ENCODE measurements at regions not wholly inside any gene's neighbourhood (a gene's known extent, or its start where the extent isn't known, plus 50 kb on each side); places are given as distances from the start of the nearest gene placed in this dataset.

DNA sequence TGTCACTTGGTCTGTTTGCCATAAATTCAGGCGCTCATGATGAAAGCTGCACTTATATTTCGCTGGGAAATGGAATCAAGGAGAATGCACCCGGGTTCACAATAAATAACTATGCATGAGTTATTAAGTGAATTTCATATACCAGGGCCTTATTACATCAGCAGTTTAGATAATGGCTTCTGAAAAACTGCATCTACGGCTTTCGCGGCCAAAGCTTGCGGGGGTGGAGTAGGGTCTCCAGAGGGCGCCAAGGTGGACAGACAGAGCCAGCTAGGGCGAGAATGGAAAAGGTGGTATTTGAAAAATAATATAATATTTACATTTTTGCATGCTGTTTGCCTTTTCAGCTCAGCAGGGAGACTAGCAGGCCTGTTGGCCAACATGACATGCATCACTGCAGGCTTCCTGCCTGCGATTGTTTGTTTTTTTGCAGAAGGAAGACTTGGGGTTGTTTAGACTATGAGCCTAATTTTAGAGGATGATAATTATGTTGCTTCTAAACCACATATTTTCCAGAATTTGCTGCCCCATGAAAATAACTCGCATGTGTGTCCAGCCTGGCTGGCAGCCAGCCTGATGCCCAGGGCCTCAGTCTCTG lies 173.8 kb upstream of the IRX3 start:
- Histone ChIP-seq H3K27ac (no peak overlapping the region), H3K9ac (no peak overlapping the region), H3K27me3 (ENCODE audit: control insufficient read depth, insufficient read depth, low read length) (no peaks in the 10 kb centered on the region), H3K9me3 (ENCODE audit: control insufficient read depth, low read length) (no peaks in the 10 kb centered on the region), H3K4me3 (ENCODE audit: low read depth, low read length) (no peak overlapping the region), H2AFZ (no peak overlapping the region), H3K36me3 (ENCODE audit: control insufficient read depth, insufficient read depth, low read length) (no peaks in the 10 kb centered on the region), H3K79me2 (no peaks in the 10 kb centered on the region), H3K4me1 (no peaks in the 10 kb centered on the region), H3K4me2 (ENCODE audit: low read length) (no peak overlapping the region)
- TF ChIP-seq, protein P1, sequence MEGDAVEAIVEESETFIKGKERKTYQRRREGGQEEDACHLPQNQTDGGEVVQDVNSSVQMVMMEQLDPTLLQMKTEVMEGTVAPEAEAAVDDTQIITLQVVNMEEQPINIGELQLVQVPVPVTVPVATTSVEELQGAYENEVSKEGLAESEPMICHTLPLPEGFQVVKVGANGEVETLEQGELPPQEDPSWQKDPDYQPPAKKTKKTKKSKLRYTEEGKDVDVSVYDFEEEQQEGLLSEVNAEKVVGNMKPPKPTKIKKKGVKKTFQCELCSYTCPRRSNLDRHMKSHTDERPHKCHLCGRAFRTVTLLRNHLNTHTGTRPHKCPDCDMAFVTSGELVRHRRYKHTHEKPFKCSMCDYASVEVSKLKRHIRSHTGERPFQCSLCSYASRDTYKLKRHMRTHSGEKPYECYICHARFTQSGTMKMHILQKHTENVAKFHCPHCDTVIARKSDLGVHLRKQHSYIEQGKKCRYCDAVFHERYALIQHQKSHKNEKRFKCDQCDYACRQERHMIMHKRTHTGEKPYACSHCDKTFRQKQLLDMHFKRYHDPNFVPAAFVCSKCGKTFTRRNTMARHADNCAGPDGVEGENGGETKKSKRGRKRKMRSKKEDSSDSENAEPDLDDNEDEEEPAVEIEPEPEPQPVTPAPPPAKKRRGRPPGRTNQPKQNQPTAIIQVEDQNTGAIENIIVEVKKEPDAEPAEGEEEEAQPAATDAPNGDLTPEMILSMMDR (IDR thresholded peaks at IDR 0.05) = no peak

DNA sequence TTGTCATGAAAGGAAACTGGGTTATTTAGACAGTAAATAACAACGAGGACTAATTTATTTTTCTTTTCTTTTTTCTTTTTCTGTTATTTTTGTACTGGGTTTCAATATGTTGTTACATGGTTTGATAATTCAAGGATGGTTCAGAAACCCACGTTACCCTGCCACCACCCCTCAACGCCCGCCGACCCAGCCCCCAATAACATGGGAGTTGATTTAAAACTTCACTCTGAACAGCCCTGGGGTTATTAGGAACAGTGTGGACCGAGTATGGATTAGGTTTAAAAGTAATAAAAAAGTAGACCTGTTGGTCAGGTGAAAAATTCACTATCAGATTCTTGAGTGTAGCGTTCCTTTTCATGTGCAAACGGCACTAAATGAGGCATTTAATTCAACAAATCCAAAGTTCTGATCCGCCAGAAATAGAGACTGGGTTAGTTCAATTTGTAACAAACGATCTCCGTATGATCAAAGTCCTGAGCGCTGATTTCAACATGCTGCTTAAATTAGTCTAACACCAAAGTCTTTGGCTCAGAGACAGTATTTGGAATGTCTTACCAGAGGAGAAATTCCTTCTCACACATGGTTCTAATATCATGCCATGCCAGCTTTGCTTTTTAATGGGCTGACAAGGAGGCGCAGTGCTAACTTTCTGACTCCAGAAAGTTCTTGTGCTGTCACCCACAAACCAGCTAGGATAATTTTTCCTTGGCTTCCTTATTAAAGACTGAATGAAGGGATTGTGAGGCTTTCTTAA lies 173.1 kb upstream of the IRX3 start:
- Histone ChIP-seq H3K27ac (no peak overlapping the region), H3K9ac (no peak overlapping the region), H3K36me3 (ENCODE audit: control insufficient read depth, insufficient read depth, low read length) (no peaks in the 10 kb centered on the region), H3K4me1 (no peaks in the 10 kb centered on the region), H3K79me2 (no peaks in the 10 kb centered on the region), H3K4me3 (ENCODE audit: low read depth, low read length) (no peak overlapping the region), H3K9me3 (ENCODE audit: control insufficient read depth, low read length) (no peaks in the 10 kb centered on the region), H3K27me3 (ENCODE audit: control insufficient read depth, insufficient read depth, low read length) (no peaks in the 10 kb centered on the region), H3K4me2 (ENCODE audit: low read length) (no peak overlapping the region), H2AFZ (no peak overlapping the region)
- TF ChIP-seq, protein P1 (IDR thresholded peaks at IDR 0.05) = no peak

DNA sequence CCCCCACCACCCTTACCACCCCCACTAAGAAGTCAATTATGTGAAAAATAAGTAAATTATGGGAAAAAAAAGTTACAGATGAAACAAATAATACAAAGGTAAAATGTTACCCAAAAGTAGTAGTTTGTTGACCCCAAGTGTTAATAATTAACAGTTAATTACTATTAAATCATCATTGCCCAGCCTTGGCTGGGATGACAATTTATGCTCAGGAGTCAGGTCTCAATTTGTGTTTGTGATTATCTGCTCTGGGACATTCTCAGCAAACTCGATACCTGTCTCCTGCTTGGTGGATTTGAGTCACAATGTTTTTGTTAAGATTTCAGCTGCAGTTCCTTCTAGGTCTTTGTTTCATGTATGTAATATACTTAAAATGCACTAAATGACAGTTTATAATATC lies 172.3 kb upstream of the IRX3 start:
- TF ChIP-seq, protein P1 (IDR thresholded peaks at IDR 0.05) = no peak
- Histone ChIP-seq H3K36me3 (ENCODE audit: control insufficient read depth, insufficient read depth, low read length) (no peaks in the 10 kb centered on the region), H3K4me3 (ENCODE audit: low read depth, low read length) (no peak overlapping the region), H3K27me3 (ENCODE audit: control insufficient read depth, insufficient read depth, low read length) (no peaks in the 10 kb centered on the region), H2AFZ (no peak overlapping the region), H3K4me2 (ENCODE audit: low read length) (no peak overlapping the region), H3K9me3 (ENCODE audit: control insufficient read depth, low read length) (no peaks in the 10 kb centered on the region), H3K79me2 (no peaks in the 10 kb centered on the region), H3K27ac (no peak overlapping the region), H3K9ac (no peak overlapping the region), H3K4me1 (no peaks in the 10 kb centered on the region)

DNA sequence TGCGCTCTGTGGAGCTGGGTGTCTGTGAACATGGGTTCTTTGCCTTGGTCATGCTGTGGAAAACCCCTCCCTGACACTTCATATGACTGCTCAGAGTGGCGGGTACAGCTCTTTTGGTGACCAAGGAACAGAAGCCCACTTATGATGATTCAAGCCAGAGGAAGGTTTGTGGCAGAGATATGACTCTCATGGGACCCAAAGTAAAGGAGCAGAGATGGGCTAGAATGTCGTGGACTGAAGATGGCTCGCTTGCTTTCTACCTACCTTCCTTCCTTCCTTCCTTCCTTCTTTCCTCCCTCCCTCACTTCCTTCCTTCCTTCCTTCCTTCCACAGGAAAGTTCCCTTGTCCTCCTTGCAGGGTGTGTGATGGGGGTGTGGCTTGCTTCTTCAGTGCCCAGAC lies 169.7 kb upstream of the IRX3 start:
- Histone ChIP-seq H3K36me3 (ENCODE audit: control insufficient read depth, insufficient read depth, low read length) (no peaks in the 10 kb centered on the region), H3K27ac (no peak overlapping the region), H3K9ac (no peak overlapping the region), H3K79me2 (no peaks in the 10 kb centered on the region), H2AFZ (no peak overlapping the region), H3K4me2 (ENCODE audit: low read length) (no peak overlapping the region), H3K9me3 (ENCODE audit: control insufficient read depth, low read length) (no peaks in the 10 kb centered on the region), H3K4me3 (ENCODE audit: low read depth, low read length) (no peak overlapping the region), H3K27me3 (ENCODE audit: control insufficient read depth, insufficient read depth, low read length) (no peaks in the 10 kb centered on the region), H3K4me1 (no peaks in the 10 kb centered on the region)
- TF ChIP-seq, protein P1 (IDR thresholded peaks at IDR 0.05) = no peak
